Frontal cortex (tissue), 3 donors: ENCODE measurements at regions not wholly inside any gene's neighbourhood (a gene's known extent, or its start where the extent isn't known, plus 50 kb on each side); places are given as distances from the start of the nearest gene placed in this dataset.
"Not testable (repeated sequence)": the region's sequence is repeated elsewhere in the genome, so short reads cannot be mapped to it uniquely, and the experiment has no call there.

ENCODE experiments used
- DNase-seq, 2 donors: peaks; one replicate each; pipeline ENCODE4 v3.0.0; 2012; ENCODE audit warnings: low spot score in 2 of 2
- FAIRE-seq: peaks from 2 replicates; lab custom pipeline; 2012; peaks lifted over from hg19 to GRCh38; lab: Jason Lieb, UNC
- donor health status: control.
- donor health status: control.
- donor health status: control.

- DNase-seq (no peak), FAIRE-seq (no peak)
Measured at GRCh38 chr4:95779447-95779846, 60.4 kb upstream of the PDHA2 start.

GRCh38 chr4:95778666-95779065 lies 61.2 kb upstream of the PDHA2 start:
- DNase-seq (no peak), FAIRE-seq (no peak)

- FAIRE-seq, DNase-seq: not testable (repeated sequence)
Measured at GRCh38 chr4:95770605-95771004, 69.3 kb upstream of the PDHA2 start.

GRCh38 chr4:95764961-95765360 lies 74.9 kb upstream of the PDHA2 start:
- FAIRE-seq (no peak), DNase-seq (no peak)

- FAIRE-seq = no peak
Measured at GRCh38 chr4:95761871-95762270, 78.0 kb upstream of the PDHA2 start.

GRCh38 chr4:95761426-95761825 lies 78.5 kb upstream of the PDHA2 start:
- DNase-seq (no peak), FAIRE-seq (no peak)

More at GRCh38 chr4:95761871-95762270, 78.0 kb upstream of the PDHA2 start:
- DNase-seq = no peak

- not testable (repeated sequence) for FAIRE-seq, DNase-seq
Measured at GRCh38 chr4:95760646-95761045, 79.2 kb upstream of the PDHA2 start.

GRCh38 chr4:95758001-95758400 lies 81.9 kb upstream of the PDHA2 start:
- DNase-seq (no peak), FAIRE-seq (no peak)

- FAIRE-seq (no peak), DNase-seq (no peak)
Measured at GRCh38 chr4:95754667-95755066, 85.2 kb upstream of the PDHA2 start.

GRCh38 chr4:95749204-95749603 lies 90.7 kb upstream of the PDHA2 start:
- DNase-seq = no peak
- FAIRE-seq = no peak

GRCh38 chr4:95742872-95743271 lies 97.0 kb upstream of the PDHA2 start:
- DNase-seq (no peak), FAIRE-seq (no peak)

GRCh38 chr4:95742179-95742578 lies 97.7 kb upstream of the PDHA2 start:
- DNase-seq (peak in 1 of 2 donors; percentile 0), FAIRE-seq (peak; percentile 98)

GRCh38 chr4:95732061-95732460 lies 107.8 kb upstream of the PDHA2 start:
- FAIRE-seq = no peak
- no peak for DNase-seq

GRCh38 chr4:95729596-95729995 lies 110.3 kb upstream of the PDHA2 start:
- DNase-seq = no peak

GRCh38 chr4:95728145-95728544 lies 111.7 kb upstream of the PDHA2 start:
- FAIRE-seq (no peak), DNase-seq (no peak)

More at GRCh38 chr4:95729596-95729995, 110.3 kb upstream of the PDHA2 start:
- FAIRE-seq = no peak

GRCh38 chr4:95715830-95716229 lies 124.1 kb upstream of the PDHA2 start:
- DNase-seq = no peak

GRCh38 chr4:95714571-95714970 lies 125.3 kb upstream of the PDHA2 start:
- DNase-seq (no peak), FAIRE-seq (no peak)

More at GRCh38 chr4:95715830-95716229, 124.1 kb upstream of the PDHA2 start:
- FAIRE-seq = no peak

GRCh38 chr4:95705323-95705722 lies 134.6 kb upstream of the PDHA2 start:
- FAIRE-seq = no peak

GRCh38 chr4:95701500-95702170 lies 138.3 kb upstream of the PDHA2 start:
- no peak for FAIRE-seq

More at GRCh38 chr4:95705323-95705722, 134.6 kb upstream of the PDHA2 start:
- no peak for DNase-seq

GRCh38 chr4:95694411-95694810 lies 145.5 kb upstream of the PDHA2 start:
- FAIRE-seq = no peak

More at GRCh38 chr4:95701500-95702170, 138.3 kb upstream of the PDHA2 start:
- DNase-seq = no peak

GRCh38 chr4:95693594-95693993 lies 144.8 kb upstream of the UNC5C start:
- DNase-seq = no peak
- FAIRE-seq = no peak

More at GRCh38 chr4:95694411-95694810, 145.5 kb upstream of the PDHA2 start:
- no peak for DNase-seq

- FAIRE-seq (no peak), DNase-seq (no peak)
Measured at GRCh38 chr4:95676190-95676589, 127.4 kb upstream of the UNC5C start.
